Calu3 (cell line): ENCODE measurements at regions not wholly inside any gene's neighbourhood (a gene's known extent, or its start where the extent isn't known, plus 50 kb on each side); places are given as distances from the start of the nearest gene placed in this dataset.

Source experiments
- BruUV-seq: library from RNA; stranded (reverse); fragments of 400-500 nt; replicated peaks from 2 replicates; lab custom pipeline; 2021; lab: Mats Ljungman, UMichigan
- CTCF ChIA-PET: fragments of 300-600 bp; sonication (Branson Sonifier 250); formaldehyde crosslinking; loops from one replicate; lab custom pipeline; 2022; ENCODE audit warnings: antibody characterized with exemption; lab: Charles Lee
- DNase-seq: peaks from one replicate; pipeline ENCODE4 v3.0.0; 2022
- H3K27ac Mint-ChIP-seq: one replicate; pipeline ENCODE4 v1.8.0; 2022; ENCODE audit warnings: mixed read lengths; ENCODE audit not compliant: unreplicated experiment
- H3K27me3 Mint-ChIP-seq: one replicate; pipeline ENCODE4 v1.8.0; 2022; ENCODE audit warnings: mixed read lengths; ENCODE audit not compliant: unreplicated experiment
- H3K36me3 Mint-ChIP-seq: one replicate; pipeline ENCODE4 v1.8.0; 2022; ENCODE audit warnings: mild to moderate bottlenecking, moderate library complexity, mixed read lengths; ENCODE audit not compliant: insufficient read depth, unreplicated experiment
- H3K4me1 Mint-ChIP-seq: one replicate; pipeline ENCODE4 v1.8.0; 2022; ENCODE audit warnings: mild to moderate bottlenecking, low read depth, mixed read lengths; ENCODE audit not compliant: unreplicated experiment
- H3K4me3 Mint-ChIP-seq: one replicate; pipeline ENCODE4 v1.8.0; 2022; ENCODE audit warnings: mild to moderate bottlenecking, low read depth, moderate library complexity, mixed read lengths; ENCODE audit not compliant: unreplicated experiment
- H3K9me3 Mint-ChIP-seq: one replicate; pipeline ENCODE4 v1.8.0; 2022; ENCODE audit warnings: low read depth, mixed read lengths; ENCODE audit not compliant: unreplicated experiment
- CTCF ChIP-seq: fragments of 200-600 bp; IDR thresholded peaks from one replicate; pipeline ENCODE4 v1.8.0; 2022; ENCODE audit warnings: antibody characterized with exemption; ENCODE audit not compliant: unreplicated experiment
- intact Hi-C: fragments of 100-400 bp; cut with micrococcal nuclease; formaldehyde crosslinking; loops from one replicate; pipeline ENCODE4 v1.10.0; 2022; ENCODE audit not compliant: unreplicated experiment

DNA sequence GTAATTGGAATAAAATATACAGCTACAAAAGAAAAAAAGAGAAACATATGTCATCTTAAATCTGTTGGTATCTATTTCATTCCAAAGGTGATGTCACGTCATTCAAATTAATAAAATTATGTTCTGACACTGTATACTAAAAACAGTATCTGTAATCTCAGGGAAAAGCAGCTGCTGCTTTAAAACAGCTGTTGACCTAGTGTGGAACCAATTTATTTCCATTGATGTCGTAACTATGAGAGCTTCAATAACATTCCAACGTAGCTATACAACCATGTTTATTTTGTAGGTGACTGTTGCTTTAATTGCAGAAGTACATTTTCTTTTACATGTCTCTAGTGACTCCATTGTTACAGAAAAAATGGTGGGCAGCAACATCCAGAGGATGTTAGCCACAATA lies 571.7 kb downstream of the RPS29 start:
- no peaks in the 10 kb centered on the region for H3K4me1 Mint-ChIP-seq
- BruUV-seq: no TSS peak
- no peak for DNase-seq
- H3K27ac Mint-ChIP-seq: no peak overlapping the region
- CTCF ChIA-PET: no interaction called here
- no peak overlapping the region for H3K4me3 Mint-ChIP-seq
- H3K27me3 Mint-ChIP-seq: no peaks in the 10 kb centered on the region
- no peak for TF ChIP-seq CTCF
- no peaks in the 10 kb centered on the region for H3K36me3 Mint-ChIP-seq
- H3K9me3 Mint-ChIP-seq: peaks cover 9% of the 10 kb centered on the region
- intact Hi-C loops: no loop called here

DNA sequence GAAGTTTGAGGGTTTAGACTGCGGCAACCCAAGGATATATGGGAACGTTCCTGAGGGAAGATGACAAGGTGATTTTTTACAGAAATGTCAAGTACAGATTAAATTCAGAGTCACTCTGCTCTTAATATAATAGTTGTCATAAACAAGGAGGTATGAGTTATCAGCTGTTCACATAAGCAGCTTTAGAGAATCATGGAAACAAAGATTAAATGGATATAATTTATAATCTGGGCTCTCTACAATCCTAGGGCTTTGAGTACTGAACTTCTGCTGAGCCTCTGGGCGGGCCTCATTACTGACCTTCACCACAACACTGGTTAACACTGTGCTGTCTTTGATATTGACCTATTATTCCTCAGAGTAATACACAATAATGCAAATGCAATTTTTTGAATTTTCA lies 577.8 kb downstream of the RPS29 start:
- CTCF ChIA-PET: no interaction called here
- TF ChIP-seq CTCF: no peak
- H3K27ac Mint-ChIP-seq: no peak overlapping the region
- no peak overlapping the region for H3K4me3 Mint-ChIP-seq
- no peaks in the 10 kb centered on the region for H3K27me3 Mint-ChIP-seq
- DNase-seq: no peak
- no TSS peak for BruUV-seq
- H3K36me3 Mint-ChIP-seq: no peaks in the 10 kb centered on the region
- peaks cover 6% of the 10 kb centered on the region for H3K9me3 Mint-ChIP-seq
- intact Hi-C loops: no loop called here
- no peaks in the 10 kb centered on the region for H3K4me1 Mint-ChIP-seq

GRCh38 chr14:48991141-48991540 lies 595.0 kb downstream of the RPS29 start:
- no peak overlapping the region for H3K27ac Mint-ChIP-seq
- no peak for DNase-seq
- TF ChIP-seq CTCF: no peak
- intact Hi-C loops: no loop called here
- CTCF ChIA-PET: no interaction called here
- no peaks in the 10 kb centered on the region for H3K36me3 Mint-ChIP-seq
- H3K27me3 Mint-ChIP-seq: no peaks in the 10 kb centered on the region
- no peak overlapping the region for H3K4me3 Mint-ChIP-seq
- no TSS peak for BruUV-seq
- peaks cover 5% of the 10 kb centered on the region for H3K9me3 Mint-ChIP-seq
- H3K4me1 Mint-ChIP-seq: no peaks in the 10 kb centered on the region

DNA sequence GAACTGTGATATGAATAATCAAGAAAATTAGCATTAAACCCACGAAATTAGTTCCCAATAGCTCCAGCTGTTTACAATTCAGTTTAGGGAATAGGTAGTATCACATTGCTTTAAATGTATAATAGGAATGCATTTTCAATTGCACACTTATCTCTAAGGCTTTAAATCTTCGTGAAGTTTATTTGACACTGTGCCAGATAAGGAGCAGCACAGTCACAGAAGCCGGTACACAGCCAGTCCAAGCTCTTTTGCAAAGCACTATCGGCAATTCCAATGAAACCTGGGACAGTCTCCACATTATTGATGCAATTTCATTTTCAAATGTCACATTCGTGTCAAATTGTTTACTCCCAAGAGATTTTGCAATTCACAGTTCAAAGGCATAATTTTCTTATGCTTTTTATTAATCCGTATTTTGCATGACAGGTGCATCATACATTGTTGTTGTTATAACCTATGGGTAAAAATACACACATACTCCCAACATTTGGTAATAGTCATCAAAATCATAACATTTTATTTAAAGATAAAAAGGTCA lies 602.8 kb downstream of the RPS29 start:
- H3K27me3 Mint-ChIP-seq: no peaks in the 10 kb centered on the region
- TF ChIP-seq CTCF: no peak
- no peak for DNase-seq

More for the DNA sequence above, 602.8 kb downstream of the RPS29 start:
- Mint-ChIP-seq H3K4me3 (no peak overlapping the region), H3K9me3 (peaks cover 12% of the 10 kb centered on the region), H3K36me3 (no peaks in the 10 kb centered on the region), H3K4me1 (no peaks in the 10 kb centered on the region), H3K27ac (no peak overlapping the region)
- CTCF ChIA-PET: interaction anchor here (0.5 kb wide), 1 partner anchor 146 kb away, joined by 3 read pairs; no protein-coding TSS in a partner anchor
- BruUV-seq: no TSS peak
- intact Hi-C loops: no loop called here
